GM12874 (cell line): ENCODE measurements at regions not wholly inside any gene's neighbourhood (a gene's known extent, or its start where the extent isn't known, plus 50 kb on each side); places are given as distances from the start of the nearest gene placed in this dataset.

Experiments used
- CTCF ChIP-seq: IDR thresholded peaks from 2 replicates; pipeline ENCODE4 v1.5.1; 2011; ENCODE audit warnings: low read depth, mild to moderate bottlenecking, control low read depth, low read length, moderate library complexity; ENCODE audit not compliant: insufficient read depth

GRCh38 chr2:203814661-203815540 lies 52.7 kb upstream of the CTLA4 start:
- TF ChIP-seq CTCF: peak; percentile 49

GRCh38 chr2:203815541-203815898 lies 52.1 kb upstream of the CTLA4 start:
- TF ChIP-seq CTCF: no peak

GRCh38 chr2:203817147-203817546 lies 50.4 kb upstream of the CTLA4 start:
- TF ChIP-seq CTCF: no peak
